ENCODE measurements at regions not wholly inside any gene's neighbourhood (a gene's known extent, or its start where the extent isn't known, plus 50 kb on each side); places are given as distances from the start of the nearest gene placed in this dataset.

- DNase-seq (ENCODE audit: low spot score), result no peak
Observed at GRCh38 chr3:147937891-147938290, 528.7 kb downstream of the ZIC1 start.

DNA sequence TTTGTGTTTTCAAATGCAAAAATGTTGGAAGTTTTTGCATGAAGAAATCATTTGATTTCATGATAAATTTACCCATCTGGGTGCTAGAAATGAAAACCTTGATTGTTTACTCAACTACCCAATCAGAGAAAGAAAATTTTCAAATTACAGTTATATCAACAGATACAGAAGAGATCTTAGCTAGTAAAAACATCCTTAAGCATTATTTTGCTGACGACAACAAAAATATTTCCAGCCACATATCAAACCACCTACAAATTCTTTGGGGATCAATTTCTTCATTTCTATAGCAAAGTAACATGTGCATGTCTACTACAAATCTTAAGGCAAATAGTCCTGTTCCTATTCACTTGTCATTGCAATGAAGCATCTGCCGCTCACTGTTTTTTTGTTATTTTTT, 530.3 kb downstream of the ZIC1 start:
- no peak for DNase-seq (ENCODE audit: low spot score)

DNA sequence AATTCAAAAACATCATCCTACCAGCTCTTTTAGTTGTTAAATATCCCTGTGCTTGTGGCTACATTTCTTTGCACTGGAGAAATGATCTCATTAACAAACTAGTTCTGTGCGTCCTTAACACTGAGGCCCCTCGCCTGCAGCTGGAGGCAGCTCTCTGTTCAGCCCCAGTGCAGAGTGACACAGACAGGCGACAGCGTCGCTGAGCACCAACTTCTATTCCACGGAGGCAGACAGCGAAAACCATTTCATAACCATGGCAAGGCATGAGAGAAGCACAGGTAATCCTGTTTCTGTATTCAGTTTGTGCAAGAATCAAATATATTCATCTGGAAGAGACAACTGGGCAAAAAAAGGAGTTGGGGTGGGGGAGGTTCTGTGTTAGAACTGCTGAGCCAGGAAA, 530.7 kb downstream of the ZIC1 start:
- no peak for DNase-seq (ENCODE audit: low spot score)

DNA sequence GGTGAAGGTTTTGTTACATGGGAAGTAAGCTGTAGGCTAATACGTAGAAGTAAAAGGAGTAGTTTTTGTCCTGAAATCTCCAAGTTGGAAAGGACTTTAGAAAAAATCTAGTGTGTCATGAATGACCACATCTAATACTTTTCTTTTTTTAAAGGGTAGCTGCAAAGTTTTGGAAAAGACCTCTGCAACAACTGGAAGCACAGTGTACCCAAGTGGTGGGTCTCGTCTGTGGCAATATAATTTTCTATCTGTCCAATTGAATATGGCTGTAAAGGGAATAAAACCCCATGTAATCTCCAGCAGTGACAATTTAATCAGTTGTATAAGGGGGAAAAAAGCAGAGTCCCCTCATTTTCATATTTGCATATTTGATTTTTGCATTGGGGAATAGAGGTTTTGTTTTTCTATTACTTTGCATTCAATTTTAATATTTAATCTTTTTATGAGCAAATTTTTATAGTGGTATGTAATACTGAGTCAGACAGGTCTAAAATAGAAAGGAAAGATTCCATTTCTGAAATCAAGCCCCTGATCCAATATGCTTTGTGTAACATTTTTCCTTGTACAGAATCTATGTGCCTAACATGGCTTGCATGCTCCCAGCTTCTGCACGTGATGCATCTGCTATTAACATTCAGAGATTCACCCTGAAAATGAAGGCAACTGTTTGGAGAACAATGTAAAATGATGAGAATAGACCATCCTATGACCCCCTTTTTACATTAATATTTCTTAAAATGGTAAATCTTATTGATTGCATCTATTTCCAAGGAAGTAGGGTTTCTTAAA, 531.4 kb downstream of the ZIC1 start:
- DNase-seq (ENCODE audit: low spot score), result no peak

- no peak for DNase-seq (ENCODE audit: low spot score)
Observed at GRCh38 chr3:147941969-147942368, 532.8 kb downstream of the ZIC1 start.

GRCh38 chr3:147943265-147943945, 534.2 kb downstream of the ZIC1 start:
- DNase-seq (ENCODE audit: low spot score), result no peak

GRCh38 chr3:147945968-147946519, 536.9 kb downstream of the ZIC1 start:
- peak; percentile 18 for DNase-seq (ENCODE audit: low spot score)

- DNase-seq (ENCODE audit: low spot score), result no peak
Observed at GRCh38 chr3:147956615-147957014, 547.5 kb downstream of the ZIC1 start.

DNA sequence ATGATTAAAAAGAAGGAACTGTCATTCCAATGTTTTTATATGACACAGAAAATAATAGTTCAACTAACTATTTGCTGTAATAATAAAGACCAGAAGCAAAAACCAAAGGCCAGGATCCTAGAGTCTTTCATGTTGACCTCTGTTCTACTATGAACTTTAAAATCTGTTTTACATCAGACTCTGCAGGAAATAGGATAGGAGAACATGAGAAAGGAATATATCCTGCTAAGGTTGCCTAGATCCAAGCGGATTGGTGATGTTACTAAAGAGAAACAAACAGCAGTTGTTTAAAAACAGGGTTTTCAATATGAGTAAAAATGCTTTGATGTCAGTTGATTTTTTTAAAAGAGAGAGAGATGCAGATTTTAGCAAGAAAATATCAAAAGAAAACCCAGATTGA, 549.6 kb downstream of the ZIC1 start:
- no peak for DNase-seq (ENCODE audit: low spot score)

DNA sequence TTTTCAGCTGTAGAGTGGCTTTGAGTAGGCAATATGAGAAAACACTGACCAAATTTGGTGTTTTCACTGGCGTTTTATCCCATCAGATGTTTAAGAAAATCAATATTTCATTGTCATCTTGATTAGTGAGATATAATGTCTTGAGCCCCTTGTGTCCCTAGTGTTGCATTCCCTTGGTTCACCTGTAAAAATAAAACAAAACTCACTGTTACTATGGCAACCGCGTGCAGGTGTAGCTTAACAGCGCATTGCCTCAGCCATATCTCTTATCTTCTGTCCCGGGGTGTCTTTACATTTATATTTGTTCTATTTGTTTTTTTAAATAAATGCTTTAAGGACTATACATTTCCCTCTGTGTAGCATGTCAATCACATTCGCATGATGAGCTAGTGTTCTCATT, 551.6 kb downstream of the ZIC1 start:
- DNase-seq (ENCODE audit: low spot score), result no peak

GRCh38 chr3:147962408-147963164, 553.4 kb downstream of the ZIC1 start:
- no peak for DNase-seq (ENCODE audit: low spot score)

DNA sequence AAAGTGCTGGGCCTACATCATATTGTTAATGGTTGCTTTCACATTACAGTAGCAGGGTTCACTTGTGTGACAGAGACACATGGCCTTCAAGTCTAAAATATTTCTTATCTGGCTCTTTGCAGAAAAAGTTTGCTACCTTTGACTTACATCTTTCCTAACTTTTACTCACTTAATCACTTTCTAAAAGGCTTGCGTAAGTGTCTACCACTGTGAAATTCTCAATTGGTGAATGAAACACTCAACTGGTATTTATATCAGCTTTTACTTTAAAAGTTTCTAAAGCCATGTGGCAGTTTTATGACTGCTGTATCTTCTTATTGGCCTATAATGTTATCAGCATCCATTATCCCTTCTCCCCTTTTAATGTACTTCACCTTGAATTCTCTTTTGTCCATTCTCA, 554.5 kb downstream of the ZIC1 start:
- DNase-seq (ENCODE audit: low spot score), result no peak

DNA sequence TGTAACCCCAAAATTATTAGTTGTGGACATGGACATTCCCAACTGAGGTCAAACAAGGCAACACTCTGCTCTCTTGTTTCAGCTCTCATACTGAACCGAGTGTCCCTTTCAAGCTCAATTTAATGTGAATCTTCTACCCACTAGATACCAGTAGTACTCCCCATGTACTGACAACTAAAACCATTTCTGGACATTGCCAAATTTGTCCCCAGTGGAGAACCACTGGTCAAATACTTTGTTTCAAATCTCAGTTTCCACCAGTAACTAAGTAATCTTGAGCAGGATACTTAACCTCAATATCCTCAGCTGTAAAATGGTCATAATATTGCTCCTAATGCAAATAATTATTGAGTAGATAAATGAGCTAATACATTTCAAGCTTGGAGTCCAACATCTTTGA, 566.0 kb downstream of the ZIC1 start:
- DNase-seq (ENCODE audit: low spot score), result no peak

- DNase-seq (ENCODE audit: low spot score), result no peak
Observed at GRCh38 chr3:147977001-147977400, 567.8 kb downstream of the ZIC1 start.

- DNase-seq (ENCODE audit: low spot score), result no peak
Observed at GRCh38 chr3:147987549-147987948, 578.4 kb downstream of the ZIC1 start.

GRCh38 chr3:147989344-147989743, 580.2 kb downstream of the ZIC1 start:
- no peak for DNase-seq (ENCODE audit: low spot score)

- DNase-seq (ENCODE audit: low spot score), result no peak
Observed at GRCh38 chr3:148002705-148003205, 593.6 kb downstream of the ZIC1 start.

DNA sequence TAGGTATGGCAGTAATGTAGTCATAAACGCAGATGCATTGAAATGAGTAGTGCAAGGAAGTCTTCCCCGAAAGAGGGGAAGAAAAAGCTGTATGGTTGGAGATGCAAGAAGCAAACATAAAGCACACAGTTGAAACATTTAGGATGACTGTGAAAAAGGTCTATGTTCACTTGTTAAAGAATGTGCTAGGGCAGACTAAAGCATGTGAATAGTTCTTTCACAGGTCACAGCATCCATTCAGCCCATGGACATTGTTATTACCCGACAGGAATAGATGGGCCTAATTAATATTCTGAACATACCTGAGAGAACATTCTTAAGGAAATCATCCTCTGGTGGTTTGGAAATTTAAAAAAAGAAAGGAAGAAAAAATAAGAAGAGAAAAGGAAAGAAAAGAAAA, 595.2 kb downstream of the ZIC1 start:
- no peak for DNase-seq (ENCODE audit: low spot score)

- no peak for DNase-seq (ENCODE audit: low spot score)
Observed at GRCh38 chr3:148005456-148005855, 596.3 kb downstream of the ZIC1 start.

DNA sequence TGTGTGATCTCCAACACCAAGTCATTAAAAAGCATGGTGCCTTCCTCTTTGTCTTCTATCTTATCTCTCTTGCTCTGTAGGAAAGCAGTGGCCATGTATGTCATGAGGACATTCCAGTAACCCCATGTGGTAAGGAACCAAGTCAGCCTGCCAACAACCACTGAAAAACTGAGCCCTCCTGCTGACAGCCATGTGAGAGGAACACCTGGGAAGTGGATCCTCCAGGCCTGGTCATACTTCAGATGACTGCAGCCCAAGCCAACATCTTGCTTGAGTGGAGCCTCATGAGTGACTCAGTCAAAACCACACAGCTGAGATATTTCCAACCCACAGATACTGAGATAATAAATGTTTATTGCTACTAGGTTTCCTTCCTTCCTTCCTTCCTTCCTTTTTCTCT, 597.3 kb downstream of the ZIC1 start:
- no peak for DNase-seq (ENCODE audit: low spot score)

- no peak for DNase-seq (ENCODE audit: low spot score)
Observed at GRCh38 chr3:148008591-148008990, 599.4 kb downstream of the ZIC1 start.

DNA sequence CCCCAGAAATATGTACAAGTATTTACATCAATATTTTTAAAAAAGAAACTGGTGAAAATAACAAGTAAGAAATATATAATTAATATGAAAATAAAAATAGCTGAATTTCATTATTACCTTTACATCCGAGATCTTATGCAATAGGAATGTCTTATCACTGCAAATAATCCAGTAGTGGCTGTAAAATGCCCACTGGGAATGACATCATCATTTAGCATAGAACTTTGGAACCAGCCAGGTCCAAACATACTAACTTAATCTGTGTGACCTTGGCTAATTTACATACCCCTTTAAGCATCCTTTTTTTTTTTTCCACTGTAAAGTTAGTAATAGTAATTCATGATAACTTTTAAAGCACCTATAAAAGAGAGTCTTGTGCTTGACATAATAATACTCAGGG, 611.7 kb downstream of the ZIC1 start:
- DNase-seq (ENCODE audit: low spot score), result no peak

- DNase-seq (ENCODE audit: low spot score), result no peak
Observed at GRCh38 chr3:148021381-148021780, 612.2 kb downstream of the ZIC1 start.

Data from SW480 (cell line).